ENCODE measurements at regions not wholly inside any gene's neighbourhood (a gene's known extent, or its start where the extent isn't known, plus 50 kb on each side); places are given as distances from the start of the nearest gene placed in this dataset.
"Not testable (repeated sequence)": the region's sequence is repeated elsewhere in the genome, so short reads cannot be mapped to it uniquely, and the experiment has no call there.

- no peak for DNase-seq
These were observed 512.9 kb downstream of the PYDC2 start for GRCh38 chr3:191973820-191974219.

GRCh38 chr3:191975936-191976335 lies 515.0 kb downstream of the PYDC2 start:
- no peak for DNase-seq

- no peak for DNase-seq
These were observed 519.5 kb downstream of the PYDC2 start for GRCh38 chr3:191980443-191980842.

GRCh38 chr3:191982481-191982880 lies 521.5 kb downstream of the PYDC2 start:
- DNase-seq: no peak

GRCh38 chr3:191985691-191986090 lies 524.7 kb downstream of the PYDC2 start:
- no peak for DNase-seq

GRCh38 chr3:191987831-191988350 lies 526.9 kb downstream of the PYDC2 start:
- DNase-seq: peak; percentile 30

GRCh38 chr3:191993952-191994351 lies 533.0 kb downstream of the PYDC2 start:
- not testable (repeated sequence) for DNase-seq

- DNase-seq: no peak
These were observed 536.1 kb downstream of the PYDC2 start for GRCh38 chr3:191997093-191997492.

- DNase-seq: no peak
These were observed 536.8 kb downstream of the PYDC2 start for GRCh38 chr3:191997579-191998268.

GRCh38 chr3:192001218-192001617 lies 540.3 kb downstream of the PYDC2 start:
- DNase-seq: no peak

- DNase-seq: peak; percentile 40
These were observed 545.0 kb downstream of the PYDC2 start for GRCh38 chr3:192005989-192006388.

GRCh38 chr3:192009903-192010302 lies 548.9 kb downstream of the PYDC2 start:
- no peak for DNase-seq

- no peak for DNase-seq
These were observed 549.5 kb downstream of the PYDC2 start for GRCh38 chr3:192010490-192010889.

- DNase-seq: no peak
These were observed 550.2 kb downstream of the PYDC2 start for GRCh38 chr3:192011137-192011536.

- DNase-seq: no peak
These were observed 552.1 kb downstream of the PYDC2 start for GRCh38 chr3:192013110-192013509.

- no peak for DNase-seq
These were observed 561.4 kb downstream of the PYDC2 start for GRCh38 chr3:192022412-192022811.

- DNase-seq: no peak
These were observed 563.8 kb downstream of the PYDC2 start for GRCh38 chr3:192024751-192025150.

GRCh38 chr3:192026661-192027060 lies 565.7 kb downstream of the PYDC2 start:
- DNase-seq: no peak

- DNase-seq: no peak
These were observed 571.0 kb downstream of the PYDC2 start for GRCh38 chr3:192031941-192032340.

GRCh38 chr3:192033246-192033645 lies 572.3 kb downstream of the PYDC2 start:
- DNase-seq: no peak

GRCh38 chr3:192038726-192039125 lies 577.8 kb downstream of the PYDC2 start:
- no peak for DNase-seq

GRCh38 chr3:192039593-192039992 lies 578.6 kb downstream of the PYDC2 start:
- peak; percentile 33 for DNase-seq

GRCh38 chr3:192040282-192041043 lies 579.5 kb downstream of the PYDC2 start:
- DNase-seq: no peak

- no peak for DNase-seq
These were observed 581.2 kb downstream of the PYDC2 start for GRCh38 chr3:192042116-192042515.
